ENCODE measurements at regions not wholly inside any gene's neighbourhood (a gene's known extent, or its start where the extent isn't known, plus 50 kb on each side); places are given as distances from the start of the nearest gene placed in this dataset.
"Not testable (repeated sequence)": the region's sequence is repeated elsewhere in the genome, so short reads cannot be mapped to it uniquely, and the experiment has no call there.

DNA sequence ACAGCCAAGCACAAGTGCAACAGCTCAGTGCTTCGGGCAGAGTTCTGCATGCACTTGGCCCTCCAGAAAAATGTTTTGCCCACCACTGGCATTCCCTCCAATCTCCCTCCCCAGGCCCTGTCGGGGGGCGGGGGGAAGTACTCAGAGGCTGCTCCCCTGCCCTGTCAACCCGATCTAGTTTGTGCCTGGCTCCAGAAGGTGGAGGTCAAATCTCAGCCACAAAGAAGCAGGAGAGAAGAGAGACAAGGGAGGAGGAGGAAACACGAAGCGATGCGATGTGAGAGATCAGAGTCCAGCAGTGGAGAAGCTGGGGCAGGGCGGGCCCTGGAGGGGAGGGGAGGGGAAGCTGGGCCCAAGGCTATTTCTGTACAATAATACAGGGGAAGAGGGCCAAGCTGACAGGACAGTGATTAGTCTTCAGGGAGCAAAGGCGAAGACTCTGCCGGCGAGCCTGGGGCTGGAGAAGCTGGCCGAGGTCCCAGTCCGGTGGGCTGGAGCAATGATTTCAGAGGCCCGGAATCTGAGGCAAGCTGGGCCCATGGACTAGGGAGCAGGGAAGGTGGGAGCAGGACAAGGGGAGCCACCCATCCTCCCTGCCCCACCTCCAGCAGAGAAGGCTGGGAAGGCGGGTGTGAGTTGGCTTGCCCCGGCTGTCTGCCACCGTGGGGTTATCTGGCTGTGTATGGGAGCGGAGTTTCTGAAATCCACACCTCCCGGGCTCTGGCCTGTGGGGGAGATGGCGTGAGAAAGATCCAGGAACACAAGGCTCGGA lies 167.1 kb downstream of the EFNB1 start:
- DNase-seq (ENCODE audit: low read depth) = peak; percentile 85

DNA sequence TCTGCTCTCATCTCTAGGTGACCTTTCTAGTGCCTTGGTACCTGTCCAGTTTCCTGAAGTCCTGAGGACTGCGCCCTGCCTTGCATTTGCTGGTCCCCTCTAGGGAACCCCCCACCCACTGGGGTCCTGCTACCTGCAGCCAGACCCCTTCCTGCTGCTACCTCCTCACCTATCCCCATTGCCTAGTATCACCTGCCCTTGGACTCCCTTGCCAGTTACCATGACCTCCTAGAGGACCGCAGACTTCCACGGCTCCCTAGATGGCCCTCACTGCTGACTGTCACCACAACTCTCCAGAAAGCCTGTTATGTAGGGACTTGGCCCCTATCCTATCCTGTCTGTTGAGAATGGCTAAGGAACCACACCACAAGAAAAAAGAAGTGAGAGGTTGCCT lies 166.6 kb downstream of the EFNB1 start:
- no peak for DNase-seq (ENCODE audit: low read depth)

- no peak for DNase-seq (ENCODE audit: low read depth)
Observed at GRCh38 chrX:68994891-68995255, 166.1 kb downstream of the EFNB1 start.

DNA sequence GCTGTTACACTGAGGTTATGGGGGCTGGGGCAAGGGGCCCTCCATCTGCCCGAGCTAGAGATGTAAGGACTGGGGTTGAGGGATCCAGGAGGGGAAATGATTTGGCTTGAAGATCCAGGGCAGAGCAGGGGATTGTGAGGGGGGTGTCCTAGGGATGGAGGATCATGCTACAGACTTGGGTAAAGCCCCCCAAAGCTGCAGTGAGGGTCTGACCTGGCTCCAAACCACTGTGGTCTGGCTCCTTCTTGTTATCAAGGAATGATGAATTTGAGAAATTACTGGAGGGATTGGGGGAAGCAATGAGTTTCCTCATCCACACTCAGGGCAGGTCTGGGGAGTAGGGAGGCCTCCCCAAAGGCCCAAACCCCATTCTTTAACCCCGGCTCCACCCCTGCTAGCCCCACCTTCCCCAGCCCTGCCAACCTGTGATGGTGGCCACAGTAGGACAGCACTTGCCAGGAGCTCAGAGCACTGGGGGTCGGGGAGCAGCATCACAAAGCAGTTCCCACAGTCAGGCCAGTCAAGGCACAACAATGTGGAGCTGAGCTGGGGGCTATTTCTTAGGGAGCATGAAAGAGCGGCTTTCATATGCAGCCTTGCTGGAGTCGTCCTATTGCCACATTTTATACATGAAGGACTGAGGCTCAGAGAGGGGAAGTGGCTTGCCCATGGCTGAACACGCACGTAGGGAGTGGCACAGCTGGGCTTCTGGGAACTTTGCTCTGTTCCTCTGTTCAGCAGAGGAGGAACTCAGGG lies 165.5 kb downstream of the EFNB1 start:
- DNase-seq (ENCODE audit: low read depth) = no peak

DNA sequence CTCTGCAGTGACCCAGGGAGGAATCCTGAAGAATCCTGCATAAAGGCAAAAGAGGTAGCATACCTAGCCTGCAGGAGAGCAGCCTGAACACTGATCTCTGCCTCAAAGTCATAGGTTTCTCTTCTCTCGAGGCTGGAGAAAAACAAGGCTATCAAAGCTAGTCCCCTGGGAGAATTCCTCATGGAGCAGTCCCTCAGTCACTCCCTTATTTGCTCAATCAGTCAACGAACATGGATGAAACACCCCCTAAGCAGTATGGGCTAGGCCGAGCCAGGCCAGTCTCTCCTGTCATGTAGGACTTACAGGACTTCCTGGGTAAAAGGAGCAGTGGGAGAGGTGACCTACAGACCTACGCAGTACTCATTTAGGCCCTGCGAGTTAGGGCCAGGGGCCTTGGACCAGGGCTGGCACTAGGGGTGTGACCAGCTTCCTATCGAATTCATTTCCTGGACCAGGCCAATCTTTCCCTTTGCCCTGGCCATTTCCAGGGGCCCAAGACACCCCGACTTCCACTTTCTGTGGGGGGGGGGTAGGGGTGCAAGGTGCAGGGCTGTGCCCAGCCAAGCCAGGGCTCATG lies 164.1 kb downstream of the EFNB1 start:
- no peak for DNase-seq (ENCODE audit: low read depth)

DNA sequence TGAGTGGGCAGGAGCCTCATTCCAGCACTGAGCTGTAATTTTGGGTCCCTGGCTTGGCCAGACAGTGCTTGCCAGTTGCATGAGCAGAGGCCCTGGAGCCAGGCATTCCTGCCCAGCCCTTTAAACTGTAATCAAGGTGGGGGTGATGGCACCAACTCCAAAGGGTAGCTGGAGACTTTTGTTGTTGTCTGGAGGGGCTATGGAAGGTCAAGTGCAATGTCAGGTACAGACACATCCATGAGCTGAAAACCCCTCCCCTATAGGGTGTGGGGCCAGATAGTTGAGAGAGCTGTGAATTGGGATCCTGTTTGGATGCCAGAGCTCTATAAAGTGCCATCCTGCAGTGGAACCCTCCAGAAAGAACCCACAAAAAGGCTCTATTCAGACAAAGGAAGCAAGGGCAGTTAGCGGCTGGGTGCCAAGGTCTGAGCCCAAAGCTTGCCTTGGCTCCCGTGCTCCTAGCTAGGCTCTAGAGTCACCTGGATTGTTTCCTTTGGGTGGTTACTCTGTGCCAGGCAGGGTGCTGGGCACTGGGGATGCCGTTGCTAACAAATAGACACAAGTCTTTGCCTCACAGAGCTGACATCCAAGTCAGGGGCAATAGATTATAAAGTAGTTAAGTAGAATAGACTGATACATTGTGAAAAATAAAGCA lies 163.0 kb downstream of the EFNB1 start:
- DNase-seq (ENCODE audit: low read depth) = no peak

DNA sequence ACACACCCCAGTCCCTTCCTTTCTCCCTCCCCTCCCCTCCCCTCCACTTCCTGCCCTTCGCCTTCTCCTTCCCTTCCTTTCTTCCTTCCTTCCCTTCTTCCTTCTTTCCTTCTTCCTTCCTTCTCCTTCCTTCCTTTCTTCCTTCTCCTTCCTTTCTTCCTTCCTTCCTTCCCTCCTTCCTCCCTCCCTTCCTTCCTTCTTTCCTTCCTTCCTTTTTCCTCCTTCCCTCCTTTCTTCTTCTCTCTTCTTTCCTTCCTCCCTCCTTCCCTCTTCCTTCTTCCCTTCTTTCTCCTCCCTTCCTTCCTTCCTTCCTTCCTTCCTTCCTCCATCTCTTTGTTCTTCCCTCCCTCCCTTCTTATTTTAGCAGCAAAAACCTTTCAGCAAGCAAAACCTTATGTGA lies 162.1 kb downstream of the EFNB1 start:
- no peak for DNase-seq (ENCODE audit: low read depth)

DNA sequence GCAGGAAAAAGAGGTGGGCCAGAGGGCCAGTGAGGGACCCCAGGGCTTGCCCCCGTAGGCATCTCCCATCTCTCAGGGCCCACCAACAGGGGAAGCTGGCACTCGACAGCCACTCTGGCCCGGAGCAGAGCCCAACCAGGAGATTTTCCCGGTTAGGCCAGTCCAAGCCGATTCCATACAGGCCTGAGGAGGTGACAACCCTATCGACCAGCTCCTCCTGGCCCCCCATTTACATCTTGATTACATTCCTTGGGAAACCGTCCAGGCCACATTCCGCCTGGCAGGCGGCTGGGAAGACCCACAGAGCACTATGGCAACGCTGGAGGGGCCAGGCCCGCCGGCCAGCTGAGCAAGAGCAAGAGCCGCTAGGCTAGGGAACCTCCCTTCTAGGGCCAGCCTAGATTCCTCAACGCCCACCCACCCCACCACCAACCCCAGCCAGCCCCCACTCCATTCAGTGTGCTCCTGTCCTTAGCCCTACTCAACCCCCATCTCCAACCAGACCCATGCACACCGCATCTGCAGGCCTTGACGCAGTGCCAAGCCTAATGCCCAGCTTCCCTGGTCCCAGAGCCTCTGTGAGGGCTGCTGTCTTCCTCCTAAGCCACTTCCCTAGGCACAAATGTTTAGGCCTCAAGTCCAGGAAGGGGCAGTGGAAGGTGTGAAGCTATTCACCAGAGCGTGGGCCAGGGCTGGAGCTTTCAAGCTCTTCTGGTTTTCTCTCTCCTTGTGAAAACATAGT lies 161.2 kb downstream of the EFNB1 start:
- peak; percentile 95 for DNase-seq (ENCODE audit: low read depth)

DNA sequence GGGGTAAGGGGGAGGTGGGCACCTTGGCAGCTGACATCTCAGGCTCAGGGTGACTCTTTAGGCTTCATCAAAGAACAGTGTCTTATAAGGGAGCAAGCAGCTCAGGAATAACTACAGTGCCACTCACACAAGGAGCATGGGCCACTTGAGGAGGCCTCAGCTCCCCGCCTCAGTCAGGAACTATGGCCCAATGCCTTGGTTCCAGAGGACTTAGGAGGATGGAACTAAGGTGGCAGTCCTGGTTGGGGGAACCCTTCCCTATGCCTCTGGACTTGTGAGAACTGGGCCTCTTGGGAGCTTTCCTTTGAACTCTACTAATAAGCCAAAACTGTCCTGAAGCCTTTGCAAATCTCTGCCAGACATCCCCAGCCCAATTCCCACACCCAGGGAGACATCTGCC lies 160.6 kb downstream of the EFNB1 start:
- peak; percentile 56 for DNase-seq (ENCODE audit: low read depth)

- DNase-seq (ENCODE audit: low read depth) = no peak
Observed at GRCh38 chrX:68988865-68989264, 160.0 kb downstream of the EFNB1 start.

GRCh38 chrX:68985135-68985755 lies 156.4 kb downstream of the EFNB1 start:
- DNase-seq (ENCODE audit: low read depth) = no peak

GRCh38 chrX:68983004-68983857 lies 154.4 kb downstream of the EFNB1 start:
- no peak for DNase-seq (ENCODE audit: low read depth)

GRCh38 chrX:68982476-68982875 lies 153.7 kb downstream of the EFNB1 start:
- no peak for DNase-seq (ENCODE audit: low read depth)

- no peak for DNase-seq (ENCODE audit: low read depth)
Observed at GRCh38 chrX:68980906-68981616, 152.2 kb downstream of the EFNB1 start.

DNA sequence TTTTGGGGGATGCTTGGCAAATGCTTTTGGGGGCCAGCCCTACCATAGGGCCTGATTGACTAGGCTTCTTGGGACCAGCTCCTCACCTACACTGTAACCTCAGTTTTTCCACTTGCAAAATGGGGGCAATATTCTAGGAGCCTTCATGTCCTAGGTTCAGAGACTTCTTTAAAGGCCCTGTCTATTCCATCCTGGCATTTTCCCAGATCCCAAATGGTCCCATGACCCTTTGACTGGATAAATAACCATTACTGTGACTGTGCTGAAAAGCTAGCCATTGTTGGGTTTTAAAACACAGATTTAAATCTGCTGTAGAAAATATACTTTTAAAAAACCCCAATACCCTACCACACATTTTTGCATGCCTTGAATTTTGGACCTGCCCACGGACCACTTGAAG lies 149.8 kb downstream of the EFNB1 start:
- no peak for DNase-seq (ENCODE audit: low read depth)

DNA sequence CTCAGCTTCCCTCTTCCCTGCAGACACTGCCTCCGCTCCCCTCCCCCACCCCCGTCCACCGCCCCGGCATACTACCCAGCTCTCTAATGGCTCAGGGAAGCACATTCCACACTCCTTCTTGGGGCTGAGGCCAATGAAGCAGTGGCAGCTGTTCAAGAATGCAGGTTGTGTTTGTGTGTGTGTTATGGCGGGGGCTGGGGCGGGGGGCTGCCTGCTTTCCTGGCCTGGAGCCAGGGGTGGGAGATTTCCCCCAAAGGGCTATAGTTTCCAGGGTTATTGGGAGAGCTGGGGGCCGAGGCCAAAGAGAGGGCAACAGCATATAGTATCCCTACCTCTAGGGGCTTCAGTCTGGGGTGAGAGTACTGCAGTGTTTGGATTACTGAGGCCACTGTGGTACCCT lies 149.4 kb downstream of the EFNB1 start:
- DNase-seq (ENCODE audit: low read depth) = peak; percentile 53

GRCh38 chrX:68953331-68953730 lies 124.5 kb downstream of the EFNB1 start:
- DNase-seq (ENCODE audit: low read depth) = no peak

- not testable (repeated sequence) for DNase-seq (ENCODE audit: low read depth)
Observed at GRCh38 chrX:68951942-68952619, 123.3 kb downstream of the EFNB1 start.

GRCh38 chrX:68950937-68951336 lies 122.1 kb downstream of the EFNB1 start:
- no peak for DNase-seq (ENCODE audit: low read depth)
